ENCODE measurements at regions not wholly inside any gene's neighbourhood (a gene's known extent, or its start where the extent isn't known, plus 50 kb on each side); places are given as distances from the start of the nearest gene placed in this dataset.

GRCh38 chr1:222420633-222421032 is 127.3 kb downstream of the HHIPL2 start:
- no peak overlapping the region for H3K4me2 ChIP-seq (ENCODE audit: low read length)
- TF ChIP-seq CTCF (IDR thresholded peaks at IDR 0.05; ENCODE audit: insufficient read depth, low read depth, low read length) (no peak), EZH2 (IDR thresholded peaks at IDR 0.05; ENCODE audit: insufficient read depth, low read length) (no peak)
- no peak for DNase-seq (ENCODE audit: low read depth)
- no peak for FAIRE-seq
- no peak overlapping the region for H3K27ac ChIP-seq (ENCODE audit: low read depth, low read length)
- H3K36me3 ChIP-seq (ENCODE audit: insufficient read depth, low read length) = no peaks in the 10 kb centered on the region
- H3K9ac ChIP-seq (ENCODE audit: low read length) = no peak overlapping the region
- no peak overlapping the region for H3K27ac Mint-ChIP-seq (ENCODE audit: unreplicated experiment)
- H3K4me3 ChIP-seq (ENCODE audit: insufficient read depth, low read depth, low read length) = no peak overlapping the region
- no peaks in the 10 kb centered on the region for H3K79me2 ChIP-seq (ENCODE audit: insufficient read depth, low read length)
- H3K4me3 Mint-ChIP-seq (ENCODE audit: unreplicated experiment) = no peak overlapping the region
- H3K4me1 ChIP-seq (ENCODE audit: insufficient read depth, low read length) = no peaks in the 10 kb centered on the region
- no peaks in the 10 kb centered on the region for H4K20me1 ChIP-seq (ENCODE audit: insufficient read depth, low read length)
- no peaks in the 10 kb centered on the region for H3K27me3 ChIP-seq (ENCODE audit: insufficient read depth, low read length)
- H3K36me3 Mint-ChIP-seq (ENCODE audit: low read depth, unreplicated experiment) = peaks cover 3% of the 10 kb centered on the region
- peaks cover 6% of the 10 kb centered on the region for H3K9me3 Mint-ChIP-seq (ENCODE audit: unreplicated experiment)
- no peaks in the 10 kb centered on the region for H3K4me1 Mint-ChIP-seq (ENCODE audit: low read depth, unreplicated experiment)
- peaks cover 3% of the 10 kb centered on the region for H3K27me3 Mint-ChIP-seq (ENCODE audit: low read depth, unreplicated experiment)
- H3K9me3 ChIP-seq (ENCODE audit: insufficient read depth, low read depth, low read length) = no peaks in the 10 kb centered on the region
- H2AFZ ChIP-seq (ENCODE audit: low read depth, low read length) = no peak overlapping the region

- H3K36me3 ChIP-seq (ENCODE audit: insufficient read depth, low read length) = no peaks in the 10 kb centered on the region
- peaks cover 3% of the 10 kb centered on the region for H3K27me3 Mint-ChIP-seq (ENCODE audit: low read depth, unreplicated experiment)
- no peak overlapping the region for H2AFZ ChIP-seq (ENCODE audit: low read depth, low read length)
- no peak for DNase-seq (ENCODE audit: low read depth)
- TF ChIP-seq CTCF (IDR thresholded peaks at IDR 0.05; ENCODE audit: insufficient read depth, low read depth, low read length) = no peak
- no peak for TF ChIP-seq EZH2 (IDR thresholded peaks at IDR 0.05; ENCODE audit: insufficient read depth, low read length)
- H3K9ac ChIP-seq (ENCODE audit: low read length) = no peak overlapping the region
- H3K27ac ChIP-seq (ENCODE audit: low read depth, low read length) = no peak overlapping the region
- H3K27ac Mint-ChIP-seq (ENCODE audit: unreplicated experiment) = no peak overlapping the region
- H3K9me3 ChIP-seq (ENCODE audit: insufficient read depth, low read depth, low read length) = no peaks in the 10 kb centered on the region
- H3K4me2 ChIP-seq (ENCODE audit: low read length) = no peak overlapping the region
- no peak overlapping the region for H3K4me3 Mint-ChIP-seq (ENCODE audit: unreplicated experiment)
- H3K27me3 ChIP-seq (ENCODE audit: insufficient read depth, low read length) = no peaks in the 10 kb centered on the region
- H4K20me1 ChIP-seq (ENCODE audit: insufficient read depth, low read length) = no peaks in the 10 kb centered on the region
- H3K9me3 Mint-ChIP-seq (ENCODE audit: unreplicated experiment) = no peaks in the 10 kb centered on the region
- FAIRE-seq = no peak
- no peaks in the 10 kb centered on the region for H3K4me1 ChIP-seq (ENCODE audit: insufficient read depth, low read length)
- no peaks in the 10 kb centered on the region for H3K4me1 Mint-ChIP-seq (ENCODE audit: low read depth, unreplicated experiment)
- H3K36me3 Mint-ChIP-seq (ENCODE audit: low read depth, unreplicated experiment) = peaks cover 3% of the 10 kb centered on the region
- no peaks in the 10 kb centered on the region for H3K79me2 ChIP-seq (ENCODE audit: insufficient read depth, low read length)
- no peak overlapping the region for H3K4me3 ChIP-seq (ENCODE audit: insufficient read depth, low read depth, low read length)
These were observed 129.2 kb downstream of the HHIPL2 start for GRCh38 chr1:222418654-222419053.

- no peak for FAIRE-seq
- no peak overlapping the region for H3K4me2 ChIP-seq (ENCODE audit: low read length)
- Mint-ChIP-seq H3K27ac (ENCODE audit: unreplicated experiment) (no peak overlapping the region), H3K4me3 (ENCODE audit: unreplicated experiment) (no peak overlapping the region), H3K4me1 (ENCODE audit: low read depth, unreplicated experiment) (no peaks in the 10 kb centered on the region), H3K27me3 (ENCODE audit: low read depth, unreplicated experiment) (peaks cover 3% of the 10 kb centered on the region), H3K9me3 (ENCODE audit: unreplicated experiment) (peaks cover 2% of the 10 kb centered on the region), H3K36me3 (ENCODE audit: low read depth, unreplicated experiment) (no peaks in the 10 kb centered on the region)
- no peak overlapping the region for H3K4me3 ChIP-seq (ENCODE audit: insufficient read depth, low read depth, low read length)
- DNase-seq (ENCODE audit: low read depth) = no peak
- no peak overlapping the region for H3K27ac ChIP-seq (ENCODE audit: low read depth, low read length)
- no peak for TF ChIP-seq CTCF (IDR thresholded peaks at IDR 0.05; ENCODE audit: insufficient read depth, low read depth, low read length)
- no peak for TF ChIP-seq EZH2 (IDR thresholded peaks at IDR 0.05; ENCODE audit: insufficient read depth, low read length)
- H3K9me3 ChIP-seq (ENCODE audit: insufficient read depth, low read depth, low read length) = no peaks in the 10 kb centered on the region
- H4K20me1 ChIP-seq (ENCODE audit: insufficient read depth, low read length) = no peaks in the 10 kb centered on the region
- H2AFZ ChIP-seq (ENCODE audit: low read depth, low read length) = no peak overlapping the region
- no peaks in the 10 kb centered on the region for H3K79me2 ChIP-seq (ENCODE audit: insufficient read depth, low read length)
- no peaks in the 10 kb centered on the region for H3K4me1 ChIP-seq (ENCODE audit: insufficient read depth, low read length)
- no peaks in the 10 kb centered on the region for H3K36me3 ChIP-seq (ENCODE audit: insufficient read depth, low read length)
- H3K9ac ChIP-seq (ENCODE audit: low read length) = no peak overlapping the region
- H3K27me3 ChIP-seq (ENCODE audit: insufficient read depth, low read length) = no peaks in the 10 kb centered on the region
These were observed 130.6 kb downstream of the HHIPL2 start for GRCh38 chr1:222417264-222417663.
